Limb (tissue), 2 donors: ENCODE measurements at regions not wholly inside any gene's neighbourhood (a gene's known extent, or its start where the extent isn't known, plus 50 kb on each side); places are given as distances from the start of the nearest gene placed in this dataset.
A peak's percentile ranks its signal among the peaks of the same experiment; 100 is the strongest.
"Not testable (repeated sequence)": the region's sequence is repeated elsewhere in the genome, so short reads cannot be mapped to it uniquely, and the experiment has no call there.

Experiments used
- DNase-seq, 2 donors: peaks; one replicate each; pipeline ENCODE4 v3.0.0-alpha.2; 2016; ENCODE audit errors: extremely low spot score in 2 of 2

DNA sequence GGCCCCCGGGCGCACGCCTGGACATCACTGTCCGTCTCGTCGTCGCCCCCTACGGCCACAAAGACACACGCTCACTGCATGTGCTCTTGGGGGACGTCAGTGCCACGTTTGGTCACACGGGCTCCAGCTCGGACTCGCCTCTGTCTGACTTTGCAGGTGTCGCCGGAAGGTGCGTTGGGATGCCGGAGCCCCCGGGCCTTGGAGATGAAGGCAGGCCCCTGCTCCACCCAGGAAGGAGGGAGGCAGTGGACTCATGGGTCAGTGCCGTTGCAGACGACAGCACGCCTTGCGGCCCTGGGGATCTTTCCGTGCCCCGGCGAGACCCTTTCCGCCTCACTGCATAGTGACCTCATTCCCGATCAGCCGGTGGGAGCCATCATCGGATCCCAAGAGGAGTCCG lies 1414.8 kb upstream of the PCDH10 start:
- not testable (repeated sequence) for DNase-seq

DNA sequence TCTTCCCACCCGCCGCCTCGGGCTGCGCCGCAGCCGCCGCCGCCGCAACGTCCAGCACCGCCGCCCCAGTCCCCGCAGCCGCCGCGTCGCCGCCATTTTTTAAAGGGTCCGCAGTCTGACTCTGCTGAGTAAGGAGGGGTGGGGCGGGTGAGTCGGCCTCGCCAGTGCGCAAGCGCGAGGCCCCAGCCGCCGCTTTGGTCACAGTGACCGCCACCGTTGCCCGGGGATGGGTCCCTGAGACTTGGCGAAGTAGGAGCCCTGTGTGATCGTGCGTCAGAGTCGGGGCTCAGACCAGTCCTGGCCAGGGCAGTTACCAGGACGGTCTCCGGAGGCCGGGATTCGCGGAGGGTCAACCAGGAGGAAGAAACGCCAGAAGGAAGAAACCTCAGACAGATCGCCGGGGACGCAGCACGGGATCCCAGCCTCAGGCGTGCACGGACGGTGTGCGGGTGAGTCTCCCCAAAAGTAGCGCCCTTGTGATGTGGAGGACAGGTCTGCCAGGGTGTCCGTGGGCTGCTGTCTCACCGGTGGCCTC lies 1414.2 kb upstream of the PCDH10 start:
- not testable (repeated sequence) for DNase-seq

DNA sequence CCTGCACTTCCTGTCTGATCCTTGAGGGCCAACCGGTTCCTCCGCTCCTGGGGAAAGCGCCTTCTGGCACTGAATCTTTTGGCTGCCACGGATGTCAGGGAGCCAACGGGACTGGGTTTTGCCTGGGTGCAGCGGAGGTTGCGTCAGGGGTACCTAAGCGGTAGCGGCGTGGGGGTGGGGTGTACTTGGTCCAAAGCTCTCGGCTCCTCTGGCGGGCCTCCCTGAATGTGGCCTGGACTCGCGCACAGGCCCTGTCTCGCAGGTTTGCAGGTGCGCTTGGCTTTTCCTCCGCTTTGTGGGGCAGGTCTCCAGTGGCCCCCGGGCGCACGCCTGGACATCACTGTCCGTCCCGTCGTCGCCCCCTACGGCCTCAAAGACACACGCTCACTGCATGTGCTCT lies 1410.1 kb upstream of the PCDH10 start:
- DNase-seq: not testable (repeated sequence)

DNA sequence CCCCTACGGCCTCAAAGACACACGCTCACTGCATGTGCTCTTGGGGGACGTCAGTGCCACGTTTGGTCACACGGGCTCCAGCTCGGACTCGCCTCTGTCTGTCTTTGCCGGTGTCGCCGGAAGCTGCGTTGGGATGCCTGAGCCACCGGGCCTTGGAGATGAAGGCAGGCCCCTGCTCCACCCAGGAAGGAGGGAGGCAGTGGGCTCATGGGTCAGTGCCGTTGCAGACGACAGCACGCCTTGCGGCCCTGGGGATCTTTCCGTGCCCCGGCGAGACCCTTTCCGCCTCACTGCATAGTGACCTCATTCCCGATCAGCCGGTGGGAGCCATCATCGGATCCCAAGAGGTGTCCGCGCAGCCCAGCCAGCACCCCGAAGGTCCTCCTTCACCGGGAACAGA lies 1407.3 kb upstream of the PCDH10 start:
- not testable (repeated sequence) for DNase-seq

DNA sequence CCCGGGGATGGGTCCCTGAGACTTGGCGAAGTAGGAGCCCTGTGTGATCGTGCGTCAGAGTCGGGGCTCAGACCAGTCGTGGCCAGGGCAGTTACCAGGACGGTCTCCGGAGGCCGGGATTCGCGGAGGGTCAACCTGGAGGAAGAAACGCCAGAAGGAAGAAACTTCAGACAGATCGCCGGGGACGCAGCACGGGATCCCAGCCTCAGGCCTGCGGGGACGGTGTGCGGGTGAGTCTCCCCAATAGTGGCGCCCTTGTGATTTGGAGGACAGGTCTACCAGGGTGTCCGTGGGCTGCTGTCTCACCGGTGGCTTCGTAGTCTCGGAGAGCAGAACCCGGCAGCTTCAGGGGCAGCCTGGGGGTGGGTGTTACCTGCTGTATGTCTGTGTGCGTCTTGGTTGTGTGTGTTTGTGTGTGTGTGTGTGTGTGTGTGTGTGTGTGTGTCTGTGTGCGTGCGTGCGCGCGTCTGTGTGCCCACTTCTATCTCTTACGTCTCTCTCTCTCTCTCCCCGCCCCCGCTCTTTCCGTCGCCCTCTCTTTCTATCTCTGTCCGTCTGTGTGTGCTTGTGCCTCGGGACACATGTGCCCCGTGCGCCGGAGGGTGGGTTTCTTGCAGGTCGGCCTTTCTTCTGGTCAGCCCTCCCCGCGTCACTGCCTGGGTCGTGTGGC lies 1406.4 kb upstream of the PCDH10 start:
- DNase-seq: peak in 1 of 2 donors; percentile 43

DNA sequence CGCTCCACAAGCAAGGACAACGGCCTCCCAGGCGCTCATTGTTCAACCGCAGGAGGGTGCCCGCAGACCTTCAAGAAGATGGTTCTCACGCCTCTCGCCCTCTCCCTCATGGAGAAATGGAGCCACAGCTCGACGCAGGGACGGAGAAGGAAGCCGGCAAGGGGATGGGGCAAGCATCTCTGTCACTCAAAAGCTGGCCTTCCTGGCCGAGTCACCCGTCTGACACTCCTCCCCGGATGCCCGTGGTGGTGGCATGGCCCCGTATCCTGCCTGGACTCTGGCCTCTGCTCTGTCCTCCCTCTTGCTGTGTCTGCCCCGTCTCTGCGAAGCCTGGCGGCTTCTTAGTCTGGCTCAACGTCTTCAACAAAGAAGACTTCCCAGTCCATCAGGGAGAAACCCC lies 1405.7 kb upstream of the PCDH10 start:
- DNase-seq: not testable (repeated sequence)

DNA sequence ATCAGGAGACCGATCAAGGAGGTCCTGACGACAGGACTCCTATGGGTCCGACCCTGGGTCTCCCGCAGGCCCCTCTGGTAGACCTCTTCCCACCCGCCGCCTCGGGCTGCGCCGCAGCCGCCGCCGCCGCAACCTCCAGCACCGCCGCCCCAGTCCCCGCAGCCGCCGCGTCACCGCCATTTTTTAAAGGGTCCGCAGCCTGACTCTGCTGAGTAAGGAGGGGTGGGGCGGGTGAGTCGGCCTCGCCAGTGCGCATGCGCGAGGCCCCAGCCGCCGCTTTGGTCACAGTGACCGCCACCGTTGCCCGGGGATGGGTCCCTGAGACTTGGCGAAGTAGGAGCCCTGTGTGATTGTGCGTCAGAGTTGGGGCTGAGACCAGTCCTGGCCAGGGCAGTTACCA lies 1401.9 kb upstream of the PCDH10 start:
- DNase-seq: not testable (repeated sequence)

DNA sequence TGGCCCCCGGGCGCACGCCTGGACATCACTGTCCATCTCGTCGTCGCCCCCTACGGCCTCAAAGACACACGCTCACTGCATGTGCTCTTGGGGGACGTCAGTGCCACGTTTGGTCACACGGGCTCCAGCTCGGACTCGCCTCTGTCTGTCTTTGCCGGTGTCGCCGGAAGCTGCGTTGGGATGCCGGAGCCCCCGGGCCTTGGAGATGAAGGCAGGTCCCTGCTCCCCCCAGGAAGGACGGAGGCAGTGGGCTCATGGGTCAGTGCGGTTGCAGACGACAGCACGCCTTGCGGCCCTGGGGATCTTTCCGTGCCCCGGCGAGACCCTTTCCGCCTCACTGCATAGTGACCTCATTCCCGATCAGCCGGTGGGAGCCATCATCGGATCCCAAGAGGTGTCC lies 1399.9 kb upstream of the PCDH10 start:
- not testable (repeated sequence) for DNase-seq

DNA sequence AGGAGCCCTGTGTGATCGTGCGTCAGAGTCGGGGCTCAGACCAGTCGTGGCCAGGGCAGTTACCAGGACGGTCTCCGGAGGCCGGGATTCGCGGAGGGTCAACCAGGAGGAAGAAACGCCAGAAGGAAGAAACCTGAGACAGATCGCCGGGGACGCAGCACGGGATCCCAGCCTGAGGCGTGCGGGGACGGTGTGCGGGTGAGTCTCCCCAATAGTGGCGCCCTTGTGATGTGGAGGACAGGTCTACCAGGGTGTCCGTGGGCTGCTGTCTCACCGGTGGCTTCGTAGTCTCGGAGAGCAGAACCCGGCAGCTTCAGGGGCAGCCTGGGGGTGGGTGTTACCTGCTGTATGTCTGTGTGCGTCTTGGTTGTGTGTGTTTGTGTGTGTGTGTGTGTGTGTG lies 1399.1 kb upstream of the PCDH10 start:
- not testable (repeated sequence) for DNase-seq

DNA sequence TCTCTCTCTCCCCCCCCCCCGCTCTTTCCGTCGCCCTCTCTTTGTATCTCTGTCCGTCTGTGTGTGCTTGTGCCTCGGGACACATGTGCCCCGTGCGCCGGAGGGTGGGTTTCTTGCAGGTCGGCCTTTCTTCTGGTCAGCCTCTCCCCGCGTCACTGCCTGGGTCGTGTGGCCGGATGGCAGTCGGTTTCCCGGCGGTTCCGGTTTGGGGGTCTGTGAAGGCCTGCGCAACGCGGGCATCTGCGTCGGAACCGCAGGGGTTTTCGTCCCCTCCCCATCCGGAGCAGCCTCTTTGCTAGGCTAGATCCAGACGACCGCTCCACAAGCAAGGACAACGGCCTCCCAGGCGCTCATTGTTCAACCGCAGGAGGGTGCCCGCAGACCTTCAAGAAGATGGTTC lies 1398.6 kb upstream of the PCDH10 start:
- not testable (repeated sequence) for DNase-seq

DNA sequence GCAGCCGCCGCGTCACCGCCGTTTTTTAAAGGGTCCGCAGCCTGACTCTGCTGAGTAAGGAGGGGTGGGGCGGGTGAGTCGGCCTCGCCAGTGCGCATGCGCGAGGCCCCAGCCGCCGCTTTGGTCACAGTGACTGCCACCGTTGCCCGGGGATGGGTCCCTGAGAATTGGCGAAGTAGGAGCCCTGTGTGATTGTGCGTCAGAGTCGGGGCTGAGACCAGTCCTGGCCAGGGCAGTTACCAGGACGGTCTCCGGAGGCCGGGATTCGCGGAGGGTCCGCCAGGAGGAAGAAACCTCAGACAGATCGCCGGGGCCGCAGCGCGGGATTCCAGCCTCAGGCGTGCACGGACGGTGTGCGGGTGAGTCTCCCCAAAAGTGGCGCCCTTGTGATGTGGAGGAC lies 1386.9 kb upstream of the PCDH10 start:
- not testable (repeated sequence) for DNase-seq

DNA sequence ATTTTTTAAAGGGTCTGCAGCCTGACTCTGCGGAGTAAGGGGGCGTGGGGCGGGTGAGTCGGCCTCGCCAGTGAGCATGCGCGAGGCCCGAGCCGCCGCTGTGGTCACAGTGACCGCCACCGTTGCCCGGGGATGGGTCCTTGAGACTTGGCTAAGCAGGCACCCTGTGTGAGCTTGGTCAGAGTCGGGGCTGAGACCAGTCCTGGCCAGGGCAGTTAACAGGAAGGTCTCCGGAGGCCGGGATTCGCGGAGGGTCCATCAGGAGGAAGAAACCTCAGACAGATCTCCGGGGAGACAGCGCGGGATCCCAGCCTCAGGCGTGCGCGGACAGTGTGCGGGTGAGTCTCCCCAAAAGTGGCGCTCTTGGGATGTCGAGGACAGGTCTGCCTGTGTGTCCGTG lies 1384.4 kb upstream of the PCDH10 start:
- DNase-seq: no peak

DNA sequence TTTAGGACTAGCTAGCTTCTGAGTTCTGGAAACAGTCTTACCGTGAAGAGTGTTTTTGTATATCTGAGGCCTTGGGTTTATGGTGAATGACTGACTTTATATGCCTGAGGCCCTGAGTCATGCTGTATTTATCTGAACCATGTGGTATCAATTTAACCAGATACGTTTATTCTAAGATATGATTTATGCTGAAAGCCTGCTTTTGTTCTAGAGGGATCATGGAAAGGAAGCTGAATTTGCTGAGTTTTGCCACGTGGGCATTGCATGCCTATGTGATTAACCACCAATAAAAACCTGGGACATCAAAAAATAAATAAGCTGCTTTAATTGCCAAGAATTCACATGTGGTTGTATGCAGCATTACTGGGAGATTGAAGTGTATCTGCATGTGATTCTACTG lies 1374.7 kb upstream of the PCDH10 start:
- peak in 1 of 2 donors; percentile 60 for DNase-seq

DNA sequence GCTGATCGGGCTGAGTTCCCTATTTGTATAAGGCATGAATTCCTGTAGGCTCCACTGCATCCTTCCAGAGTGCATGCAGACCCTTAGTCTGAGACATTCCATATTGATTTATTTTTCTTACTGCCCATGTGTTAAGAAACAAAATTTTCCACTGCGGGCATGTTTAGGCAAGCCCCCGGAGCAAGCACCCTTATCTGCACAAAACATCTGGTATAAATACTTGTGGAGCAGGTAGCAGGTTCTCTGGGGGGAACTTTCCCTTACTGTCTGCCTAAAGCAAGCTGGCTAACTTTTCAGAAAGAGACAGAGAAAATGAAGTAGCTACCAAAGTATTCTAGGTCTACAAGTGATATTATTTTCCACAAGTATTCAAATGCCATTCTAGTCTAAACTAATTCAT lies 1338.5 kb upstream of the PCDH10 start:
- DNase-seq: not testable (repeated sequence)
